Activated naive CD8-positive, alpha-beta T cell (primary cell): ENCODE measurements at regions not wholly inside any gene's neighbourhood (a gene's known extent, or its start where the extent isn't known, plus 50 kb on each side); places are given as distances from the start of the nearest gene placed in this dataset.

Experiments
- H3K27ac Mint-ChIP-seq: one replicate; pipeline ENCODE4 v1.8.0; 2021; ENCODE audit warnings: mixed read lengths
- H3K27me3 Mint-ChIP-seq: one replicate; pipeline ENCODE4 v1.8.0; 2021; ENCODE audit warnings: mixed read lengths
- H3K36me3 Mint-ChIP-seq: one replicate; pipeline ENCODE4 v1.8.0; 2021; ENCODE audit warnings: mixed read lengths
- H3K4me1 Mint-ChIP-seq: one replicate; pipeline ENCODE4 v1.8.0; 2021; ENCODE audit warnings: low read depth, mixed read lengths
- H3K4me3 Mint-ChIP-seq: one replicate; pipeline ENCODE4 v1.8.0; 2021; ENCODE audit warnings: mild to moderate bottlenecking, mixed read lengths
- H3K9me3 Mint-ChIP-seq: one replicate; pipeline ENCODE4 v1.8.0; 2021; ENCODE audit warnings: low read depth, mixed read lengths

DNA sequence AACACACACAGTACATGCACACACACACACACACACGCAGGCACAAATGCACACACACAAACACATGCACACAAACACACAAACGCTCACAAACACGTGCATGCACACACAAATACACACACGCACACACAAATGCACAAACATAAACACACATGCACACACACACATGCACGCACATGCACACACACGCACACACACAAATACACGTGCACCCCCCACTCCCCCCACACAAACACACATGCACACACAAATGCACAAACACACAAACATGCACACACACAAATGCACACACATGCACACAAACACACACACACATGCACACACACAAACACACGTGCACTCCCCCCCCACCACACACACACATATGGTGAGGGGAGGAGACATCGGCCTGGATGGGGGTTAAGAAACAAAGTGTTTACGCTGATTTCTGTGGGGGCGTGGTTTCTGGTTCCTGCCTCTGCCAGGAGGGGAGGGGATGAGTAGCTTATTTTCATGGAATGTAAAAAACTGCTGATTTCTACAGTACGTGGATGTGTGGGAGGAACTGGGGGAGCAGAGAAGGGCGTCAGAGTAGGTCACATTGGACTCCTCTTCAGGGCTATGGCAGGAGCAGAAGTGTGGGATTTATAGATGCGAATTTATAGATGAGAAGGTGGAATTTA lies 607.2 kb downstream of the QKI start:
- Mint-ChIP-seq H3K4me3 (no peak overlapping the region), H3K27me3 (peaks cover 2% of the 10 kb centered on the region)

GRCh38 chr6:164020142-164020541 lies 605.6 kb downstream of the QKI start:
- Mint-ChIP-seq H3K9me3 (no peaks in the 10 kb centered on the region), H3K27me3 (peaks cover 2% of the 10 kb centered on the region), H3K4me1 (no peaks in the 10 kb centered on the region), H3K27ac (no peak overlapping the region), H3K36me3 (no peaks in the 10 kb centered on the region), H3K4me3 (no peak overlapping the region)

More for the DNA sequence above, 607.2 kb downstream of the QKI start:
- Mint-ChIP-seq H3K4me1 (no peaks in the 10 kb centered on the region), H3K9me3 (no peaks in the 10 kb centered on the region), H3K27ac (no peak overlapping the region), H3K36me3 (no peaks in the 10 kb centered on the region)

DNA sequence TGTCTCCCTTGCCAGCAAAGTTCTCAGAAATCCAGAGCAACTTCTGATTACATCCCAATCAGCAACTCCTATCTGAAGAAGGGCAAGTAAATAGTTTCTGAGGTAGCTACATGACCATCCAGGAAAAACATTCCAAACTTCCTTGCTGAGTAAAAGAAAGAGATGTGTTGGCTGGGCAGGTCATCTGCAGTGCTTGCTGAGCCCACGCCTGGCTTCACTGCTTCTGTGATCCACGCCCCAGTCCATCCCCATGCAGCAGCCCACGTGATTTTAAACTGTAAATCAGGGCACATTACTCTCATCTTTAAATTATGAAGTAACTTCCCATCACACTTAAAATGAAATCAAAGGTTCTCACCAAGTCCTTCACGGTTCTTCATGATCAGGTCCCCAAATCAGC lies 603.6 kb downstream of the QKI start:
- Mint-ChIP-seq H3K27me3 (no peaks in the 10 kb centered on the region), H3K9me3 (no peaks in the 10 kb centered on the region), H3K4me3 (no peak overlapping the region), H3K4me1 (no peaks in the 10 kb centered on the region), H3K27ac (no peak overlapping the region), H3K36me3 (no peaks in the 10 kb centered on the region)

DNA sequence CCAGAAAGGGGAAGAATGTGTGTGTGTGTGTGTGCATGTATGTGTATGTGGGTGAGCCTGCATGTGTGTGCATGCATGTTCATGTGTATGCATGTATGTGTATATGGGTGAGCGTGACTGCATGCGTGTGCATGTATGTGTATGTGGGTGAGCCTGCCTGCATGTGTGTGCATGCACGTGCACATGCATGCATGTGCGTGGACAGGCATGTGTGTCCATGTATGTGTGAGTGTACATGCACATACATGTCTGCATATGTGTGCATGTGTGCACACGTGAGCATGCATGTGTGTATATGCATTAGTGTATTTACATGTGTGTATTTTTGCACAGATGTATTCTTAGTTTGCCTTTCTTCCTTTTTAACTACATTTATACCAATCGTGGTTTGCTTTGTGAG lies 601.5 kb downstream of the QKI start:
- no peak overlapping the region for H3K4me3 Mint-ChIP-seq
- H3K27me3 Mint-ChIP-seq = no peaks in the 10 kb centered on the region

DNA sequence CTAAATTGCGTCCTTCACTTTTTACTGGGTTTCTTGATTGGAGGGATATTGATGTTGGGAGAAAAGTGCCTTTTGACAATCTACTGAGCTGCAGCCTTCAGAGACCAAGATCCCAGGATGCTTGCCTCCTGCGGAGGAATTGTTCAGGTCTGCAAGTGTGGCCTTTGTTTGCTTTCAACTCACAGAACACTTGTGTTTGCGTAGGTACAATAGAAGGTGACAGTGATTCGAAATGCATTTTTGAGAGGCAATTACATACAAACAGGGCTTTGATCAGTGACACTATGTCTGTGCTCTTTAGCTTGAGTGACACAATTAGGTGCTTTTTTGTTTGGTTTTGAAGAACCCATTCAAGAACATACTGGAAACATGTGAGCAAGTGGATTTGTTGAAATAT lies 600.6 kb downstream of the QKI start:
- Mint-ChIP-seq H3K9me3 (no peaks in the 10 kb centered on the region), H3K27me3 (no peaks in the 10 kb centered on the region), H3K4me1 (no peaks in the 10 kb centered on the region), H3K27ac (no peak overlapping the region), H3K4me3 (no peak overlapping the region), H3K36me3 (no peaks in the 10 kb centered on the region)

More for the DNA sequence above, 601.5 kb downstream of the QKI start:
- Mint-ChIP-seq H3K36me3 (no peaks in the 10 kb centered on the region), H3K9me3 (no peaks in the 10 kb centered on the region), H3K4me1 (no peaks in the 10 kb centered on the region), H3K27ac (no peak overlapping the region)

- H3K27ac Mint-ChIP-seq = no peak overlapping the region
- no peaks in the 10 kb centered on the region for H3K9me3 Mint-ChIP-seq
- H3K4me3 Mint-ChIP-seq = no peak overlapping the region
- no peaks in the 10 kb centered on the region for H3K27me3 Mint-ChIP-seq
- H3K36me3 Mint-ChIP-seq = no peaks in the 10 kb centered on the region
- no peaks in the 10 kb centered on the region for H3K4me1 Mint-ChIP-seq
Observed at GRCh38 chr6:164014346-164015087, 600.0 kb downstream of the QKI start.

DNA sequence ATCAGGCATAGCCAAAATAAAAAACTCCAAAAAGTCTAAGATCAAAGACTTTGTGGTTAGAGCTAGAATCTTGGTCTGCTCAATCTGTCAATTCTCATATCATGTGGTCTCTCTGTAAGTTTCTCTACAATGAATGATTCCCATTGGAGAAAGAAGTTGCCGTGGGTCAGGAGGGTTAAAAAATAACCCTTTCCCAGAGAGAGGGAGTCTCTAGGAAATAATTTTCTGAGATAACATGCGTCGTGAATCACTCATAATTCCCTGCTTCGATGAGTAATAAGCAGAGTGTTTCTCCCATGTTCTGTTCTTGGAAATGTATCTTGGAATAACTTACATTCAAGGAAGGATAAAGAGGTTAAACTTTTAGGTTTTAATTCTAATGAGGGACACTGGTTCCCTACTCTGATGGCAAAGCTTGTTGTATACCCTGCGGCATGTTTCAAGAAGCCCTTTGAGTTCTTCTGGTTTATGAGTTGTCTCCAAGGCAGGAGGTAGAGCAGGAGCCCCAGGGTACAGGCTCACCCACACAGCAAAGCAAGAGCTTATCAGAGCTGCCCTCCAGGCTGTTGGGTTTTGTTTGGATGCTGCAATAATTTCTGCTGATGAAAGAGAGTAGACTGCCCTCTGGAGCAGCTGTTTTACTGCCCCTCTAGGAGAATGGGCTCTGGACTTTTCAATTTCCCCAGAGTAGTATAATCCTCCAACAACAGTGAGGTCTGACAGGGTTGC lies 599.1 kb downstream of the QKI start:
- Mint-ChIP-seq H3K27ac (no peak overlapping the region), H3K9me3 (no peaks in the 10 kb centered on the region), H3K4me1 (no peaks in the 10 kb centered on the region), H3K27me3 (no peaks in the 10 kb centered on the region), H3K4me3 (no peak overlapping the region), H3K36me3 (no peaks in the 10 kb centered on the region)

GRCh38 chr6:164011321-164011720 lies 596.8 kb downstream of the QKI start:
- no peaks in the 10 kb centered on the region for H3K4me1 Mint-ChIP-seq
- H3K36me3 Mint-ChIP-seq = no peaks in the 10 kb centered on the region
- no peaks in the 10 kb centered on the region for H3K27me3 Mint-ChIP-seq
- no peak overlapping the region for H3K4me3 Mint-ChIP-seq
- no peak overlapping the region for H3K27ac Mint-ChIP-seq
- no peaks in the 10 kb centered on the region for H3K9me3 Mint-ChIP-seq

- Mint-ChIP-seq H3K4me3 (no peak overlapping the region), H3K27ac (no peak overlapping the region), H3K4me1 (no peaks in the 10 kb centered on the region), H3K36me3 (no peaks in the 10 kb centered on the region), H3K9me3 (no peaks in the 10 kb centered on the region), H3K27me3 (no peaks in the 10 kb centered on the region)
Observed at GRCh38 chr6:164010441-164011103, 596.1 kb downstream of the QKI start.

GRCh38 chr6:164008902-164009301 lies 594.4 kb downstream of the QKI start:
- Mint-ChIP-seq H3K27ac (no peak overlapping the region), H3K27me3 (no peaks in the 10 kb centered on the region), H3K4me1 (no peaks in the 10 kb centered on the region), H3K36me3 (no peaks in the 10 kb centered on the region), H3K4me3 (no peak overlapping the region), H3K9me3 (no peaks in the 10 kb centered on the region)

DNA sequence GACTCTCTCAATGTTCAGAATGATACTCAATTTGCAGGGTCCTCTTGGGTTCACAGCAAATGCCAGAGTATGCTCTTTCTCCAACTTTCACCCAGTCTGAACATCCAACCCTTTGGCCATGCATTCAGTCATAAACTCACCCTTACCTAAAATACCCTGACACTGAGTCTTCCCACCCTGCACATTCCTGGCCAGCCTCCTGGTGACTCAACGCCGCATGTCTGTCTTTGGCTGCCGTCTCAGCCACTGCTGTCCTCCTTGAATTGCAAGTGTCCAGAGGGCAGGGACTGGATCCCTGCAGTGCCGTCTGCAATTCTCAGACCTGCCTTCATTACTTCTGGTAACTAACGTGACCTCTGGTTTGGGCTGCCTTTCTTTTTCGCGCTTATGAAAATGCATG lies 593.4 kb downstream of the QKI start:
- H3K27ac Mint-ChIP-seq = no peak overlapping the region
- no peaks in the 10 kb centered on the region for H3K9me3 Mint-ChIP-seq
- no peaks in the 10 kb centered on the region for H3K36me3 Mint-ChIP-seq
- no peaks in the 10 kb centered on the region for H3K4me1 Mint-ChIP-seq
- peaks cover under 1% of the 10 kb centered on the region for H3K27me3 Mint-ChIP-seq
- no peak overlapping the region for H3K4me3 Mint-ChIP-seq

GRCh38 chr6:164006459-164006858 lies 591.9 kb downstream of the QKI start:
- Mint-ChIP-seq H3K9me3 (no peaks in the 10 kb centered on the region), H3K4me3 (no peak overlapping the region), H3K36me3 (no peaks in the 10 kb centered on the region), H3K4me1 (no peaks in the 10 kb centered on the region), H3K27me3 (peaks cover 5% of the 10 kb centered on the region), H3K27ac (no peak overlapping the region)

DNA sequence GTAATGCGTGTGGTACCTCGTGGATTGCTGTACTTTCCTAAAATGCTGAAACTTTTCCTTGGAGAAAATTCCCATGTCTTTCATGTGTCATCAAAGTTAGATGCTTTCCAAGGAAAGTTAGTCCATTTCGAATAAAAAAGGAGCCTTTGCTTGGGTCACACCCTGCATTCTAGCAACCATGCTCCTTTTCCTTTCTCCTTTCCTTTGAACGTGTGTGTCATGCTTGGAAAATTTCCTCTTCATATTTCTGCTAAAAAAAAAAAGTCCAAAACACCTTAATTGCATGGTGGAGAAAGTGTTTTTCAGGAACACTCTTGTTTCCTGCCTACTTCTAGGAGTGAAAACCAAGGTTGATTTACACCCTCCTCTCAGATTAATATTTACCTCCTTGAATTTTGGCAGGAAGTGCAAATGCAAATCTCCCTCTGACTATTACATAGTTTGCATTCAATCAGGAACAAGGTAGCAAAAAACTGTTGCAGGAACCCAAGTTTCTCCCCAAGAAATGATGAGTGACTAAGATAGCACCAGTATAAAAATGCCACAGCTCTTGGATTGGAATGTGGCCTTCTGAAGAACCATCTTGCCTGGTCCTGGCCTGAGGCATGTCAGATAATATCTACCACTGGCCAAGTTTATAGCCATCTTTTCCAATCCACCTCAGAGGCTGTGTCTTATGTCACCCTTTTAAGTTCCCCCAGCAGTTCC lies 590.6 kb downstream of the QKI start:
- no peak overlapping the region for H3K4me3 Mint-ChIP-seq
- peaks cover 5% of the 10 kb centered on the region for H3K27me3 Mint-ChIP-seq
- H3K27ac Mint-ChIP-seq = no peak overlapping the region
- no peaks in the 10 kb centered on the region for H3K9me3 Mint-ChIP-seq
- H3K4me1 Mint-ChIP-seq = no peaks in the 10 kb centered on the region
- no peaks in the 10 kb centered on the region for H3K36me3 Mint-ChIP-seq

DNA sequence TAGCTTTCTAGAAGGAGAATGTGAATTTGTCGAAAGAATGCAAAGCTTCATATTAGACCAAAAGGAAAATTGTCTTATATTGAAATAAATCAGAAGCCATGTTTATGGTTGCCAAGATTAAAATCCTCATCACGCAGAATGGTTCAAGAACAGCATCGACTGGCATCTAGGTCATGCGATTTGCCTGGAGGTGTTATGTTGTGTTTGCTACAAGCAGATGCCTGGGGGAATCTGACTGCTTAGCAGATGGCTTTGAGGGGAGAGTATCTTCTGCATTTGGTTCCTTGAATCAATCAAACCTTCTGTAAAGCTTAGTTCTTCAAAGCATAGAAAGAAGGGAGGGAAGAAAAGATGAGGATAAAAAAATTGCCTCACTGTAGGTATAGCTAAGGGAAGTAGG lies 585.8 kb downstream of the QKI start:
- no peak overlapping the region for H3K4me3 Mint-ChIP-seq

More for the DNA sequence above, 585.8 kb downstream of the QKI start:
- Mint-ChIP-seq H3K27ac (no peak overlapping the region), H3K9me3 (no peaks in the 10 kb centered on the region), H3K27me3 (peaks cover 5% of the 10 kb centered on the region), H3K36me3 (no peaks in the 10 kb centered on the region), H3K4me1 (no peaks in the 10 kb centered on the region)
